H1 (cell line): ENCODE measurements at regions not wholly inside any gene's neighbourhood (a gene's known extent, or its start where the extent isn't known, plus 50 kb on each side); places are given as distances from the start of the nearest gene placed in this dataset.

Experiments used
- CTCF ChIA-PET: fragments of 300-600 bp; sonication (Branson Sonifier 250); formaldehyde crosslinking; loops from one replicate; lab custom pipeline; 2021; ENCODE audit not compliant: partially characterized antibody; lab: Charles Lee
- POLR2A ChIA-PET: fragments of 300-600 bp; sonication (Branson Sonifier 250); formaldehyde crosslinking; loops from one replicate; lab custom pipeline; 2021; ENCODE audit warnings: inconsistent platforms; ENCODE audit not compliant: partially characterized antibody; lab: Charles Lee
- DNase-seq, 2 experiments: peaks; one replicate each; pipeline versions ENCODE4 v3.0.0 to v3.0.0-alpha.2; 2010 to 2022; ENCODE audit warnings: low spot score in 2 of 2, low read depth in 1 of 2, mixed read lengths in 1 of 2
- FAIRE-seq: peaks from 2 replicates; lab custom pipeline; 2011; peaks lifted over from hg19 to GRCh38; lab: Jason Lieb, UNC
- H2AFZ ChIP-seq: 2 replicates; pipeline ENCODE4 v1.8.1; 2012; ENCODE audit warnings: low read length, inconsistent platforms
- H2AK5ac ChIP-seq: 2 replicates; pipeline ENCODE4 v1.6.1; 2013; ENCODE audit warnings: low read depth, low read length
- H2BK120ac ChIP-seq: replicated peaks from 2 replicates; pipeline ENCODE3; 2013; ENCODE audit warnings: low read depth, low read length, inconsistent platforms
- H2BK12ac ChIP-seq: 2 replicates; pipeline ENCODE4 v1.6.1; 2013; ENCODE audit warnings: low read depth, low read length
- H2BK15ac ChIP-seq: 2 replicates; pipeline ENCODE4 v1.6.1; 2013; ENCODE audit warnings: low read length
- H2BK20ac ChIP-seq: 2 replicates; pipeline ENCODE4 v1.6.1; 2013; ENCODE audit warnings: low read length
- H2BK5ac ChIP-seq: 2 replicates; pipeline ENCODE4 v1.6.1; 2013; ENCODE audit warnings: low read depth, low read length
- H3K14ac ChIP-seq: 2 replicates; pipeline ENCODE4 v1.6.1; 2013; ENCODE audit warnings: inconsistent platforms; ENCODE audit not compliant: insufficient read length
- H3K18ac ChIP-seq: 2 replicates; pipeline ENCODE4 v1.6.1; 2013; ENCODE audit warnings: low read length; ENCODE audit errors: extremely low read depth
- H3K23ac ChIP-seq: 2 replicates; pipeline ENCODE4 v1.6.1; 2013; ENCODE audit warnings: inconsistent platforms; ENCODE audit not compliant: insufficient read length
- H3K23me2 ChIP-seq: 2 replicates; pipeline ENCODE4 v1.6.1; 2013; ENCODE audit warnings: low read depth, low read length
- H3K27ac ChIP-seq: 2 replicates; pipeline ENCODE4 v1.6.1; 2011; ENCODE audit warnings: low read depth, low read length, inconsistent platforms
- H3K27me3 ChIP-seq, 4 experiments: replicated peaks in 1 of 4; 1 replicate in 1 of 4; 2 replicates in 3 of 4; pipeline versions ENCODE4 v1.6.1 to v1.8.1; 2011 to 2013; ENCODE audit warnings: low read length in 3 of 4, mild to moderate bottlenecking in 3 of 4, inconsistent platforms in 2 of 4, mixed read lengths in 2 of 4, moderate library complexity in 1 of 4; ENCODE audit not compliant: control insufficient read depth in 3 of 4, insufficient read depth in 3 of 4; ENCODE audit errors: extremely low read depth in 1 of 4
- H3K36me3 ChIP-seq, 4 experiments: 2 replicates each; pipeline versions ENCODE4 v1.6.1 to v1.8.1; 2011 to 2013; ENCODE audit warnings: mild to moderate bottlenecking in 4 of 4, low read length in 3 of 4, moderate library complexity in 2 of 4, control low read depth in 1 of 4, inconsistent platforms in 1 of 4; ENCODE audit not compliant: insufficient read depth in 4 of 4, control insufficient read depth in 2 of 4
- H3K4ac ChIP-seq: replicated peaks from 2 replicates; pipeline ENCODE3; 2013; ENCODE audit warnings: low read length, low read depth, mixed read lengths, inconsistent platforms; ENCODE audit not compliant: insufficient read length
- H3K4me1 ChIP-seq, 4 experiments: replicated peaks in 1 of 4; 1 replicate in 1 of 4; 2 replicates in 3 of 4; pipeline versions ENCODE4 v1.6.1 to v1.8.1; 2011 to 2013; ENCODE audit warnings: low read length in 3 of 4, inconsistent platforms in 2 of 4, mixed read lengths in 1 of 4; ENCODE audit not compliant: insufficient read depth in 4 of 4, control insufficient read depth in 3 of 4
- H3K4me2 ChIP-seq, 2 experiments: 2 replicates each; pipeline versions ENCODE4 v1.6.1 to v1.8.1; 2011 to 2013; ENCODE audit warnings: low read depth in 2 of 2, low read length in 2 of 2, control low read depth in 1 of 2, inconsistent platforms in 1 of 2, mild to moderate bottlenecking in 1 of 2; ENCODE audit not compliant: insufficient read depth in 1 of 2
- H3K4me3 ChIP-seq, 4 experiments: fragments of 200-600, 300-600 bp in 1 of 4; sonication (generic), shearing (Covaris generic), sonication (Bioruptor Twin) in 1 of 4; 2 replicates each; pipeline versions ENCODE4 v1.5.1 to v1.8.1; 2011 to 2016; ENCODE audit warnings: low read length in 4 of 4, low read depth in 3 of 4, control low read depth in 2 of 4, inconsistent platforms in 2 of 4, mild to moderate bottlenecking in 2 of 4, mixed read lengths in 1 of 4, moderate library complexity in 1 of 4; ENCODE audit not compliant: insufficient read depth in 2 of 4; ENCODE audit errors: extremely low read depth in 1 of 4
- H3K56ac ChIP-seq: replicated peaks from 2 replicates; pipeline ENCODE3; 2013; ENCODE audit warnings: low read depth, mild to moderate bottlenecking, mixed read lengths, low read length, inconsistent platforms; ENCODE audit not compliant: insufficient read length
- H3K79me1 ChIP-seq: 2 replicates; pipeline ENCODE4 v1.6.1; 2013; ENCODE audit warnings: low read depth, low read length, control low read depth
- H3K79me2 ChIP-seq, 2 experiments: 2 replicates each; pipeline versions ENCODE4 v1.6.1 to v1.8.1; 2012 to 2013; ENCODE audit warnings: low read length in 2 of 2, mild to moderate bottlenecking in 2 of 2, inconsistent platforms in 1 of 2; ENCODE audit not compliant: insufficient read depth in 2 of 2, control insufficient read depth in 1 of 2
- H3K9ac ChIP-seq, 4 experiments: replicated peaks in 1 of 4; 1 replicate in 1 of 4; 2 replicates in 3 of 4; pipeline versions ENCODE4 v1.6.1 to v1.8.1; 2011 to 2013; ENCODE audit warnings: low read depth in 3 of 4, low read length in 3 of 4, control low read depth in 2 of 4, mild to moderate bottlenecking in 2 of 4, moderate library complexity in 2 of 4, inconsistent platforms in 1 of 4; ENCODE audit errors: extremely low read depth in 1 of 4
- H3K9me3 ChIP-seq, 2 experiments: 2 replicates each; pipeline versions ENCODE4 v1.6.1 to v1.8.1; 2012 to 2013; ENCODE audit warnings: mild to moderate bottlenecking in 2 of 2, moderate library complexity in 2 of 2, control low read depth in 1 of 2, inconsistent platforms in 1 of 2, low read depth in 1 of 2, low read length in 1 of 2, mixed read lengths in 1 of 2; ENCODE audit not compliant: insufficient read depth in 2 of 2
- H4K20me1 ChIP-seq, 2 experiments: replicated peaks in 1 of 2; 2 replicates each; pipeline versions ENCODE3 to v1.8.1; 2011 to 2013; ENCODE audit warnings: inconsistent platforms in 2 of 2, low read length in 2 of 2, mild to moderate bottlenecking in 1 of 2; ENCODE audit not compliant: insufficient read depth in 2 of 2, control insufficient read depth in 1 of 2
- H4K5ac ChIP-seq: 2 replicates; pipeline ENCODE4 v1.6.1; 2013; ENCODE audit warnings: low read length, low read depth, mixed read lengths, inconsistent platforms; ENCODE audit not compliant: insufficient read length
- H4K8ac ChIP-seq: 2 replicates; pipeline ENCODE4 v1.8.0; 2013; ENCODE audit warnings: mild to moderate bottlenecking, moderate library complexity, low read length, inconsistent platforms; ENCODE audit not compliant: insufficient read depth; ENCODE audit errors: extremely low read depth
- H4K91ac ChIP-seq: replicated peaks from 2 replicates; pipeline ENCODE3; 2013; ENCODE audit warnings: low read length, mixed read lengths, inconsistent platforms; ENCODE audit not compliant: insufficient read length
- CBX8 ChIP-seq: fragments of 300-800, 300-1000 bp; sonication (generic); IDR thresholded peaks from 2 replicates; pipeline ENCODE4 v1.7.1; 2016; ENCODE audit warnings: low read depth, low read length, borderline replicate concordance
- EZH2 ChIP-seq: fragments of 200-600 bp; sonication (generic); IDR thresholded peaks from 2 replicates; pipeline ENCODE4 v1.7.1; 2012; ENCODE audit warnings: low read depth, mild to moderate bottlenecking, moderate library complexity, low read length, inconsistent platforms; ENCODE audit not compliant: severe bottlenecking
- GABPA ChIP-seq: IDR thresholded peaks from 2 replicates; pipeline ENCODE4 v1.6.1; 2011; ENCODE audit warnings: mild to moderate bottlenecking, low read length, moderate library complexity, borderline replicate concordance; ENCODE audit not compliant: insufficient read depth
- WGBS, 2 experiments: shearing (Covaris generic) in 1 of 2; methylation state at CpG; one replicate each; pipeline versions ENCODE4 v1.1.6 to v1.1.7; 2013 to 2015; ENCODE audit warnings: low lambda C conversion rate in 2 of 2, mixed read lengths in 2 of 2, inconsistent platforms in 1 of 2, low coverage in 1 of 2, missing lambda C conversion rate in 1 of 2; ENCODE audit not compliant: insufficient replicate concordance in 2 of 2, insufficient coverage in 1 of 2, insufficient read length in 1 of 2; ENCODE audit errors: extremely low coverage in 1 of 2, missing lambda C conversion rate in 1 of 2; 5-methylcytosine and 5-hydroxymethylcytosine counted together

- ChIA-PET POLR2A (interaction anchor here (0.6 kb wide), 1 partner anchor 10 kb away, joined by 4 read pairs; no protein-coding TSS in a partner anchor), CTCF (no interaction called here)
- Histone ChIP-seq H3K4me2 (no peak overlapping the region), H3K9me3 (no peaks in the 10 kb centered on the region), H2BK120ac (peak overlapping the region; percentile 51), H3K4me1 (no peaks in the 10 kb centered on the region; a peak in 1 of 7 replicates), H4K91ac (no peak overlapping the region), H2BK20ac (no peak overlapping the region), H3K23me2 (no peaks in the 10 kb centered on the region), H3K4ac (peak overlapping the region; percentile 27), H3K9ac (no peak overlapping the region), H4K8ac (no peak overlapping the region), H3K18ac (no peak overlapping the region), H3K36me3 (no peaks in the 10 kb centered on the region), H4K20me1 (no peaks in the 10 kb centered on the region), H3K23ac (no peak overlapping the region), H3K27me3 (no peaks in the 10 kb centered on the region; a peak in 1 of 7 replicates), H2BK15ac (no peak overlapping the region), H2BK5ac (no peak overlapping the region), H3K56ac (no peak overlapping the region), H3K79me1 (no peaks in the 10 kb centered on the region), H2AFZ (no peak overlapping the region), H2BK12ac (no peak overlapping the region), H3K79me2 (no peaks in the 10 kb centered on the region), H3K14ac (no peak overlapping the region), H4K5ac (no peak overlapping the region), H3K4me3 (no peak overlapping the region), H3K27ac (no peak overlapping the region), H2AK5ac (no peak overlapping the region)
- DNase-seq (no peak), FAIRE-seq (no peak)
- TF ChIP-seq GABPA = no peak
- no peak for TF ChIP-seq CBX8
- TF ChIP-seq EZH2 = no peak
- 87% methylated on average over 3 of the region's 3 CpGs; no CpG with 5 or more reads in 1 of the 2 experiments for WGBS, 2 experiments
These were observed 565.9 kb upstream of the ID2 start for GRCh38 chr2:8115966-8116365.
